NCI-H446 treated with DMSO at 0.1 percent for 48 hours (cell line): ENCODE measurements at regions not wholly inside any gene's neighbourhood (a gene's known extent, or its start where the extent isn't known, plus 50 kb on each side); places are given as distances from the start of the nearest gene placed in this dataset.
"Not testable (repeated sequence)": the region's sequence is repeated elsewhere in the genome, so short reads cannot be mapped to it uniquely, and the experiment has no call there.

ENCODE experiments used
- DNase-seq: peaks from one replicate; lab custom pipeline; 2025; lab: John Stamatoyannopoulos, UW

DNA sequence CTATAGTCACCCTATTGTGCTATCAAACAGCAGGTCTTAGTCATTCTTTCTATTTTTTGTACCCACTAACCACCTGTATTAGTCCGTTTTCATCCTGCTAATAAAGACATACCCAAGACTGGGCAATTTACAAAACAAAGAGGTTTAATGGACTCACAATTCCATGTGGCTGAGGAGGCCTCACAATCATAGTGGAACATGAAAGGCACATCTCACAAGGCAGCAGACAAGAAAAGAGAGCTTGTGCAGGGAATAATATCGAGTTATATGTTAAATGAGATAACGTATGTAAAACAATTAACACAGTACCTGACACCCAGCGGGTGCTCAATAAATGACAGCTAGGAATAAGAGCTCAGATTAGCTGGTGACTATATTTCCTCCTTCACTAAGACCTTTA, 88.1 kb upstream of the WDR44 start:
- DNase-seq: no peak

DNA sequence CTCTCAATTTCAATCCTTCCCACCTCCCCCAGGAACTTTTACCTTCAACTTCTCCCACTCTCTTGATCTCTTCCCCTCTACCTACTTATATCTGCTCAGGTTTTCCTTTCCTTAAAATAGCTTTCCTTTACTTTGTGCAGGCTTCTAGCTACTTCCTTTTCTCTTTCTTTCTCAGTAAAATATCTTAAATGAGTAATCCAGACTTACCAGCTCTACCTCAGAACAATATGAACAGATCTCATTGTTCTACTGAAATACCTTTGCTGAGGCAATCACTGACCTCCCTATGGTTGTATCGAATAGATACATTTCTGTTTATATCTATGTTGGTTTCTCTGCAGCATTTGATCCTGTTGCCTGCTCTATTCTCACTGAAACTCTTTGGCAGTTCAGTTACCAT, 86.7 kb upstream of the WDR44 start:
- DNase-seq: no peak

- peak; percentile 69 for DNase-seq
These were observed 84.8 kb upstream of the WDR44 start for GRCh38 chrX:118261151-118261550.

GRCh38 chrX:118271775-118272174, 74.1 kb upstream of the WDR44 start:
- DNase-seq: peak; percentile 19

DNA sequence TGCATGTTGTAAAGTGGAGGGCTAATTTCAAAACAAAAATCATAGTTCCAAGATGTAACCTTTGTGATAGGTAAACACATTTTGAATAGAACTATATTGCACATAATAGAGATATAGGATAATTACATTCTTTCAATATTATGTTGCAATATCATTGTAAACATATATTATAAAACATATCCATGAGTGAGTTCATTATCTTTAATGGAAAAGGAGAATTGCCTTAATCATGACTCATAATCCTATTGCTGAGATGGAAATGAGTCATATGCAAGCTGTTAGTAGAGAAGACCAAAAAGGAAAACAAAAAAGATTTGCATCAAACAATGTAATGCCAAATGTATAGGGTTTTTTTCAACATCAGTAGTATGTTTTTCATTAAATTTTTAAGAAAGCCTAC, 73.7 kb upstream of the WDR44 start:
- DNase-seq: peak; percentile 43

DNA sequence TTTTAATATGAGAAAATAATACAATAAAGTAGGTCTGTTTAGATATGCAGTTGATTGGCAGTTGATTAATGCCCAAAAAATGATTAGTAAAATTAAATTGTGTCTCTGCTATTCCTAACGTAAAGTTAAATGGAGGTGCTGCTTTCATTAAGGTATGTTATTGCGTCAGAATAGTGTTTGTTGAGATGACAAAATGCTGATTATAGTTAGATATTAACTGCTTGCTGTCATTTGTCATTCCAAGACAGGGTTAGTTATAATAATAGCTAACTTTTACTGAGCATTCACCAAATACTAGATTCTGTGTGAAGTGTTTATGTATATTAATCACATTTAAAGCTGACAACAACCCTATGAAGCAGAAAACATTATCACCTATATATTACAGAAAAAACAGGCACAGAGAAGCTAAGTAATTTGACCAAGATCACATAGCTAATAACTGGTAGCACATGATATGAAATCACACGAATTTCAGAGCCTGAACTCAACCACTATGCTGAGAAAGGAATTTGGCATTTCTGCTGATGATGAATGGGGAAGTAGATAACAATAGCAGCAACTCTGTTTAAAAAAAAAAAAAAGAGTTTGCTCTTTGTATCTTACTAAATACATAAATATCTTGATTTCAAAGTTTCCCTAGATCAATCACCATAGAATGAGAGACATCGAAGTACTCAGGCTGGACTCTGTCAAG, 59.7 kb upstream of the WDR44 start:
- no peak for DNase-seq

GRCh38 chrX:118295818-118296217, 50.1 kb upstream of the WDR44 start:
- not testable (repeated sequence) for DNase-seq
